Keratinocyte (primary cell): ENCODE measurements at regions not wholly inside any gene's neighbourhood (a gene's known extent, or its start where the extent isn't known, plus 50 kb on each side); places are given as distances from the start of the nearest gene placed in this dataset.

Experiments
- DNase-seq: peaks from one replicate; pipeline ENCODE4 v3.0.0-alpha.2; 2011; ENCODE audit warnings: low read depth, missing footprints, low spot score
- FAIRE-seq: peaks from 2 replicates; lab custom pipeline; 2011; peaks lifted over from hg19 to GRCh38; lab: Jason Lieb, UNC
- H2AFZ ChIP-seq: 2 replicates; pipeline ENCODE4 v1.6.0; 2012; ENCODE audit warnings: low read length, control low read depth, inconsistent platforms; ENCODE audit not compliant: control insufficient read depth
- H3K27ac ChIP-seq: 2 replicates; pipeline ENCODE4 v1.5.1; 2011; ENCODE audit warnings: low read length; ENCODE audit not compliant: control insufficient read depth, insufficient read depth
- H3K27me3 ChIP-seq: 3 replicates; pipeline ENCODE4 v1.6.0; 2011; ENCODE audit warnings: low read length; ENCODE audit not compliant: control insufficient read depth, insufficient read depth; ENCODE audit errors: extremely low read depth
- H3K36me3 ChIP-seq, 2 experiments: 2 replicates in 1 of 2; 3 replicates in 1 of 2; pipeline ENCODE4 v1.5.1; 2011; ENCODE audit warnings: low read length in 2 of 2, mild to moderate bottlenecking in 1 of 2; ENCODE audit not compliant: control insufficient read depth in 2 of 2, insufficient read depth in 2 of 2; ENCODE audit errors: extremely low read depth in 1 of 2
- H3K4me1 ChIP-seq: 3 replicates; pipeline ENCODE4 v1.5.1; 2011; ENCODE audit warnings: low read length; ENCODE audit not compliant: control insufficient read depth, insufficient read depth; ENCODE audit errors: extremely low read depth
- H3K4me2 ChIP-seq: 3 replicates; pipeline ENCODE4 v1.6.0; 2011; ENCODE audit warnings: low read depth, low read length; ENCODE audit not compliant: control insufficient read depth, insufficient read depth; ENCODE audit errors: extremely low read depth
- H3K4me3 ChIP-seq, 3 experiments: fragments of 200-600 bp in 1 of 3; sonication (generic) in 1 of 3; 2 replicates in 2 of 3; 3 replicates in 1 of 3; pipeline ENCODE4 v1.5.1; 2011 to 2016; ENCODE audit warnings: low read length in 3 of 3, mild to moderate bottlenecking in 3 of 3, control low read depth in 2 of 3, inconsistent platforms in 1 of 3, low read depth in 1 of 3, mixed read lengths in 1 of 3, mixed run types in 1 of 3, moderate library complexity in 1 of 3; ENCODE audit not compliant: control insufficient read depth in 2 of 3, insufficient read depth in 2 of 3; ENCODE audit errors: extremely low read depth in 1 of 3
- H3K79me2 ChIP-seq: 2 replicates; pipeline ENCODE4 v1.6.0; 2012; ENCODE audit warnings: low read length; ENCODE audit not compliant: control insufficient read depth, insufficient read depth
- H3K9ac ChIP-seq: 3 replicates; pipeline ENCODE4 v1.6.0; 2011; ENCODE audit warnings: low read length; ENCODE audit not compliant: control insufficient read depth, insufficient read depth; ENCODE audit errors: extremely low read depth
- H3K9me1 ChIP-seq: 3 replicates; pipeline ENCODE4 v1.6.0; 2011; ENCODE audit warnings: low read length; ENCODE audit not compliant: control insufficient read depth, insufficient read depth; ENCODE audit errors: extremely low read depth
- H3K9me3 ChIP-seq: 2 replicates; pipeline ENCODE4 v1.5.1; 2012; ENCODE audit warnings: low read depth, low read length; ENCODE audit not compliant: control insufficient read depth
- H4K20me1 ChIP-seq: 3 replicates; pipeline ENCODE4 v1.6.0; 2011; ENCODE audit warnings: low read length; ENCODE audit not compliant: control insufficient read depth, insufficient read depth; ENCODE audit errors: extremely low read depth
- CTCF ChIP-seq, 3 experiments: IDR thresholded peaks in 1 of 3; conservative IDR thresholded peaks in 1 of 3; optimal IDR thresholded peaks in 1 of 3; 2 replicates in 2 of 3; 3 replicates in 1 of 3; pipeline versions ENCODE3 to v1.5.1; 2011; ENCODE audit warnings: low read length in 3 of 3, mild to moderate bottlenecking in 3 of 3, moderate library complexity in 2 of 3, control low read depth in 1 of 3, inconsistent platforms in 1 of 3; ENCODE audit not compliant: insufficient read depth in 2 of 3; ENCODE audit errors: extremely low read depth in 1 of 3
- EZH2 ChIP-seq: IDR thresholded peaks from one replicate; pipeline ENCODE4 v1.6.1; 2012; ENCODE audit warnings: inconsistent platforms, mild to moderate bottlenecking, low read length, moderate library complexity
- dilution Hi-C: fragments of 300-500 bp; cut with MboI; formaldehyde crosslinking; loops from one replicate; pipeline ENCODE4 v1.7.0; 2020; ENCODE audit warnings: low sequenced_read_pairs; ENCODE audit not compliant: extremely low pct_ligation_motif_present

GRCh38 chr5:52041842-52042241 lies 658.6 kb downstream of the ISL1 start:
- DNase-seq, result no peak
- Histone ChIP-seq H4K20me1 (no peaks in the 10 kb centered on the region), H3K4me2 (no peak overlapping the region), H3K4me3 (no peak overlapping the region), H3K27me3 (no peaks in the 10 kb centered on the region), H3K79me2 (no peaks in the 10 kb centered on the region), H3K9me3 (no peaks in the 10 kb centered on the region), H3K27ac (no peak overlapping the region), H3K9ac (no peak overlapping the region), H2AFZ (no peak overlapping the region), H3K4me1 (no peaks in the 10 kb centered on the region), H3K36me3 (no peaks in the 10 kb centered on the region), H3K9me1 (no peaks in the 10 kb centered on the region)
- no peak for TF ChIP-seq CTCF (optimal IDR thresholded peaks at IDR 0.05 in 1 of 3, IDR thresholded peaks at IDR 0.05 in 1 of 3, conservative IDR thresholded peaks at IDR 0.05 in 1 of 3; ENCODE audit: extremely low read depth in 1 of 3, insufficient read depth in 2 of 3, low read length in 3 of 3)
- TF ChIP-seq EZH2, result no peak
- no peak for FAIRE-seq
- dilution Hi-C loops, result loop anchor here (25.0 kb wide), 1 partner anchor 620 kb away; no protein-coding TSS in a partner anchor

- Histone ChIP-seq H3K9ac (no peak overlapping the region), H3K27ac (no peak overlapping the region), H3K9me1 (no peaks in the 10 kb centered on the region), H2AFZ (no peak overlapping the region), H3K79me2 (no peaks in the 10 kb centered on the region), H3K4me2 (no peak overlapping the region), H3K4me3 (no peak overlapping the region), H4K20me1 (no peaks in the 10 kb centered on the region), H3K4me1 (no peaks in the 10 kb centered on the region), H3K27me3 (no peaks in the 10 kb centered on the region), H3K36me3 (no peaks in the 10 kb centered on the region), H3K9me3 (no peaks in the 10 kb centered on the region)
- FAIRE-seq (no peak), DNase-seq (no peak)
- TF ChIP-seq EZH2 (no peak), CTCF (optimal IDR thresholded peaks at IDR 0.05 in 1 of 3, IDR thresholded peaks at IDR 0.05 in 1 of 3, conservative IDR thresholded peaks at IDR 0.05 in 1 of 3; ENCODE audit: extremely low read depth in 1 of 3, insufficient read depth in 2 of 3, low read length in 3 of 3) (no peak)
- dilution Hi-C loops, result loop anchor here (25.0 kb wide), 1 partner anchor 619 kb away; no protein-coding TSS in a partner anchor
Observed at GRCh38 chr5:52043137-52043536, 659.9 kb downstream of the ISL1 start.
